Endometrial microvascular endothelial cells (primary cell): ENCODE measurements at regions not wholly inside any gene's neighbourhood (a gene's known extent, or its start where the extent isn't known, plus 50 kb on each side); places are given as distances from the start of the nearest gene placed in this dataset.
"Not testable (repeated sequence)": the region's sequence is repeated elsewhere in the genome, so short reads cannot be mapped to it uniquely, and the experiment has no call there.

Source experiments
- in situ Hi-C: cut with HindIII; loops from 2 replicates; pipeline ENCODE4 v1.10.0; 2017; ENCODE audit warnings: low sequenced_read_pairs, low pct_unique_long_range_greater_than_20kb; ENCODE audit errors: inconsistent ontology term

- in situ Hi-C loops: no loop called here
Observed at GRCh38 chr2:12451726-12452125, 265.0 kb upstream of the TRIB2 start.

GRCh38 chr2:12452185-12452584 lies 264.6 kb upstream of the TRIB2 start:
- in situ Hi-C loops: no loop called here

GRCh38 chr2:12453731-12454130 lies 263.0 kb upstream of the TRIB2 start:
- in situ Hi-C loops: no loop called here

GRCh38 chr2:12455661-12456060 lies 261.1 kb upstream of the TRIB2 start:
- in situ Hi-C loops: no loop called here

GRCh38 chr2:12456293-12457106 lies 260.2 kb upstream of the TRIB2 start:
- in situ Hi-C loops: no loop called here

GRCh38 chr2:12457831-12458230 lies 258.9 kb upstream of the TRIB2 start:
- in situ Hi-C loops: no loop called here

GRCh38 chr2:12463189-12463588 lies 253.5 kb upstream of the TRIB2 start:
- in situ Hi-C loops: no loop called here

GRCh38 chr2:12465631-12466135 lies 251.1 kb upstream of the TRIB2 start:
- in situ Hi-C loops: no loop called here

- in situ Hi-C loops: no loop called here
Observed at GRCh38 chr2:12467303-12467702, 249.4 kb upstream of the TRIB2 start.

GRCh38 chr2:12469141-12469561 lies 247.6 kb upstream of the TRIB2 start:
- in situ Hi-C loops: no loop called here

- in situ Hi-C loops: not testable (repeated sequence)
Observed at GRCh38 chr2:12472265-12472664, 244.5 kb upstream of the TRIB2 start.

- in situ Hi-C loops: no loop called here
Observed at GRCh38 chr2:12478151-12479064, 238.3 kb upstream of the TRIB2 start.

- in situ Hi-C loops: no loop called here
Observed at GRCh38 chr2:12479065-12479601, 237.6 kb upstream of the TRIB2 start.

GRCh38 chr2:12484536-12485115 lies 232.1 kb upstream of the TRIB2 start:
- in situ Hi-C loops: no loop called here

- in situ Hi-C loops: no loop called here
Observed at GRCh38 chr2:12486205-12487118, 230.3 kb upstream of the TRIB2 start.

- in situ Hi-C loops: no loop called here
Observed at GRCh38 chr2:12487253-12488004, 229.3 kb upstream of the TRIB2 start.
